ENCODE measurements at regions not wholly inside any gene's neighbourhood (a gene's known extent, or its start where the extent isn't known, plus 50 kb on each side); places are given as distances from the start of the nearest gene placed in this dataset.
A peak's percentile ranks its signal among the peaks of the same experiment; 100 is the strongest.

DNA sequence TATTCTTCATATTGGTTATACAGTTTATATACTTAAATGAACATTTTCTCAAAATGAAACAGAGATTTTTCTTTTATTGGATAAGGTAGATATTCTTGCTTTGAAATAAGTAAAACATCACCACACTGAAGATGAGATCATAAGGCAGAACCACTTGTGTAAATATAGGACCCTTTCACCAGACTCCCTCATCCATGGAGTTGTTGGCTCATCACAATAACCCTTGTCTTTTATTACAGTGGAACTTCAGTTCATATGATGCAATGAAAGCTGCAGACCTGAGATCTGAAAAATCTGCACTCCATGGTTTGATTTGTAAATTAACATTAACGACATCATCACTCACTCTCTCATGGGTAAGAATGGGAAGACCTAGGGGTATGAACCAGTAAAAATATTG, 51.9 kb upstream of the DBX2 start:
- DNase-seq: no peak

DNA sequence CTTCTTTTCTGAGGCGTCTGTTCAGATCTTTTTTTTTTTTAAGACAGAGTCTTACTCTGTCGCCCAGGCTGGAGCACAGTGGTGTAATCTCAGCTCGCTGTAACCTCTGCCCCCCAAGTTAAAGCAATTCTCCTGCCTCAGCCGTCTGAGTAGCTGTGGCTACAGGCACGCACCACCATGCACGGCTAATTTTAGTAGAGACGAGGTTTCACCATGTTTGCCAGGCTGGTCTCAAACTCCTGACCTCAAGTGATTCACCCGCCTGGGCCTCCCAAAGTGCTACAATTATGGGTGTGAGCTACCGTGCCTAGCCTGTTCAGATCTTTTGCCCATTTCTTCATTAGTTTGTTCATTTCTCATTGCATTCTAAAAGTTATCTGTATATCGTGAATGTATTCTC, 55.1 kb upstream of the DBX2 start:
- DNase-seq: no peak

DNA sequence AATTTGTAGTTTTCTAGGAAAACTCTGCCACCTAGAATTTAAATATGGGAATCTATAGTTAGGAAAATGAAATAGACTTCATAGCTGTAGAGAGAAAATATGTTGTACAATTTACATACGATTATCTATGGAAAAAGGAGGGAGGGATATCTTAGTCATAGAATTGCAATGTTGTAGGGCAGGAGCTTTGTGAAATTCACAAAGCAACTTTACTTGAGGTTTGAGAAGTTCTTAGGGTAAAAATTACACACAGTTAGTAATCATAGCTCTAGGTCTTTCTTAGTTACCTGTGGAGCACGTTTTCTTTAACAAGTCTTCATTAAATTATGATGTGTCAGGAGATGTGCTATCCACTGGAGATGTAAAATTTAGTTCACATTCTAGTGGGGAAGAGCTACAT, 61.4 kb upstream of the DBX2 start:
- DNase-seq: no peak

DNA sequence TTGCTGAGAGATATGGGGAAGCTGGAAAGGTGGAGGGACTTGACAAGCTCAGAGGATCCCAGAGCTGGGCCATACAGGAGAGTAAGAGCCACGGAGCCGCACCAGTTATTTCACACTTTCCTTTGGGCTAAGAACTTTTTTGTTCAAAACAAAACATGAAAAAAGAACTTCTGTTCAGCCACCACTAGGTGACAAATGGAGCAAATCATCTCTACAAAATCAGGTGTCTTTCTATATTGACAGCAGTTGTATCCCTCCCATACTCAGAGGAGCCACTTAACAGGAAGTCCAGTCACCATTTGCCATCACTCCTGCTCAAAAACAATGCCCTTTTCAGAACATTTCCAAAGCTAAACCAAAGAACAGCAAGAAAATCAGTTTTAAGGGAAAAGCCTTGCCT, 70.3 kb upstream of the DBX2 start:
- no peak for DNase-seq

DNA sequence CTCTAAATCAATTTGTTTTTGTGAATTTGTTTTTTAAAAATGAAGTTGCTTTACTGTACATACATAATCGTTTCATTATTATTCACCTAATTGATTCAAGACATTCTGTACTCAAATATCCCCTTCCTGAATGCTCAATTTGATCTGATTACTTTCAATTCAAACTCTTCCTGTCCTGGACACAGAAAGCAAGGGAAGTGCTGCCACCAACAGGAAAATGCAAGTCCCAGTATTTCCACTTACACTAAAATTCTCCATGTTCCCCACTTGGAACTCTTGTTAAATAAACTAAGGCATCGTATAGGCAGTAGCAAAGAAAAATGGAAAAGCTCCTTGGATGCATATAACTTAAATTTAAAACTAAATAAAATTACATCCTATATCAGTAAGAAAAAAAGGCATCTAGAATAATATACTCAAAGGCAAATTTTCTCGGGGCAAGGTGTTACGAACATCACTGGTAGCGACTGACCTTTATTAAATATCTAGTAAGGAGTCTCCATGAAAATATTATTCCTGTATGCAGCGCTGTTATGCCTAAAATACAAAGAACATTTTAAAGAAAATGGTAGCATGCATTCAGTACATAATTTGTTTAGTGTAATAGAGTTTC, 72.0 kb upstream of the DBX2 start:
- DNase-seq: peak; percentile 46

DNA sequence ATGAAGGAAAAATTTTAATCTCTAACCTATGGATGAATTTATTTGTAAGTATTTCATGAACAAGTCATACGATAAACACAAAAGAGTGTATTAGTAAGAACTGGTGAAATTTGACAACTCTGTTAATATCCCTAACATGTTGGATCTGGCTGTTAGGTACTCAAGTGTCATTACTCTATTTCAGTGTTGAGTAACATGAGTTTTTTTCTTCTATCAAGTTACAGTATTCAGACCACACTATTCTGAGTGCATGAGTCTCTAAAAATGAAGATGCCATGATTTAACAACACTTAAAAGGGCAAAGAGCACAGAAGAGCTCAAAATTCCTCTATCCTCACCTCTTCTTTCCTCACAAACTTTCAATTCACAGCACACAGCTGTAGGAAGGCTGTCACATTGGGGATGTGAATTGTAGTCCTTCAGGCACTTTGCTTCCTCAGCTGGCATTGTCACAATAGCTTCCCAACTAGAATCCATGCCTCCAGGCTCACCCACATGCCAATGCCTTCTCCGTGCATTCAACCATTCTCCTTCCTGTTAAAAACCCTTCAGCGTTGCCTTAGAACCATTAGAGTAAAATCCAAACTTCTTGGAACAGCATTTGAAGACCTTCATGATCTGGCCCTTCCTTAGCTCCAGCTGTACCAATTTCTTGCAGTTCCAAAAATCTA, 73.7 kb upstream of the DBX2 start:
- no peak for DNase-seq

DNA sequence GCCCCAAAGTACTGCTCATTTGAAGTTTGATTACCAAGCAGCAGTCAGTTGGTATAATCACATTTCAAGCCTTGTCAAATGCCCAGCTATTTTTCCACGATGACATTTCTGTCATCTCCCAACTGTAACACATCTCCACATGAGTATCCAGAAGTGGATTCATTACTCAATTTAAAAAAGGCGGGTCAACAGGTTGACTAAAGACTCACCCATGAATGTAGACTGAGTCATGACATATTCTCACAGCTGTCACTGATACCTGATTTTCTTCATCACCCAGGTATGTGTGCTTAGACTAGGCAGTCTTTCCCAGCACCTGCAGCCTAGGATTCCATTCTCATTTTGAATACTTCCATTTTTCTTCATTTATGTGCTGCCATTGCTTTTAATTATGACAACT, 75.1 kb upstream of the DBX2 start:
- DNase-seq: no peak

DNA sequence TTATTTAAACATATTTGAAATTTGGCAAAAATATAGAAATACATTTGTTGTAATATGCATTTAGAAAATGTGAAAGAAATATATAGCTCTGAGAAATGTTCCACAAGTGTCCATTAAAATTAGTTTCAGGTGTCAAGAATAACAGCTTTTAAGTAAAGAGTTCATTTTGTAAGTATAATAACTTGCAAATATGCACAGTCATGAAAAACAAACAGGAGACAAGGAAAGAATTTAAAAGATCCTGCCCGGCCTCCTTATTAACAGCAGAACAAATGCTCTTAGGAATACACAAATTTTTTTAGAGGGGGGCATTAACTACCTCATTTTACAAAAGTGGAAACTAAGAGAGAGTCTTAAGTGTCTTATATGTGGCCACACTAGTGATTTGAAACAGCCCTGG, 77.7 kb upstream of the DBX2 start:
- DNase-seq: no peak

DNA sequence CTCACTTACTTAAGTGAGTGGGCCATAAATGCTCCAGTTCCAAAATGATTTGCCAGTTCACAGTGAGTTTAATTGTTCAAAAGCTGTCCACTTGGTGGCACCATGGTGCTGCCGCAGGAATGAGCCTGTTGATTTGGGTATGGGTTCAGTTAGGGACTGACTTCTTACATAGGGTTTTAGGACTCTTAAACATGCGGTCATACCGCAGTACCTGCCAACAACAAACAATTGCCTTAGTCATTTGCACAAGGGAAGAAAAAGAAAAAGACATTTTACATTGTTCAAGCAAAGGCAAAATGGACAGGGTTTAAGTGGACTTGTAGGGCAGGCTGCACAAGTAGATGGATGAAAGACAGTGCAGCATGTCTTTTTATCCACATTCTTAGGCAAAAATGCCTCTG, 80.0 kb upstream of the DBX2 start:
- peak; percentile 72 for DNase-seq

DNA sequence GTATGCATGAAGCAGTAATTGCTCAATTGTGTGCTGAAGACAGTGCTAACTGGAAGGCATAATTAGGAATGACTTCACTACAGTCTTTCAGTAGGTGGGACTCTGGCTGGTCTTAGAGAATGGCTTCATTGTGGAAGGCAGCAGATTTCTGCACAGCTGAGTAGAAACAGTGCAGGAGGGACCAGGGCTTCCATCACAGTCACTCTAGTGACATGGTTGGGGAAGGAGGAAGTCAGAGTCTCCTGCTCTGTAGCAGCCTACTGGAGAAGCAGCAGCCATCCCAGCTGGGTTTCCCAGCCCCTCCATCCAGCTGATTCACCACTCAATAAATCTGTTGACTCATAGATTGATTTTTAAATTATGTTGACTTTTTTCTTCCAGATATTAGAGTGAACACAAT, 80.6 kb upstream of the DBX2 start:
- no peak for DNase-seq

DNA sequence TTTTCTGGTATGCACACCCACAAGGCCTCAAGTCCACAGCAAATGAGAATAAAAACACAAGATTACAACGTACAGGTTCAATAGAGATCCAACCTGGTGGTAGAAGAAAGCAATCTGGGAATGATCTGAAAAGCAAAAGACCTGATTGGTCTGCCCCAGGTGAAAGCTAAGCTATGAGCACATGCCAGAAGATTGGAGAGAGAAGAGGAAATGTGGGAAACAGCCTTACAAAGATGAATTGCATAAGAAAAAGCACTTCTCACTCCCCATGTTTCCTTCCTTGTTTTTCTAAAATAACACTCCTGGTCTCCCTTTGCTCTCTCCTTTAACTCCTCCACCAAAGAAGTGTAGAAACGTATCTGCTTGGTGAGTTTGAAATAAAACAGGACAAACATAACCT, 77.3 kb upstream of the ANO6 start:
- DNase-seq: no peak

DNA sequence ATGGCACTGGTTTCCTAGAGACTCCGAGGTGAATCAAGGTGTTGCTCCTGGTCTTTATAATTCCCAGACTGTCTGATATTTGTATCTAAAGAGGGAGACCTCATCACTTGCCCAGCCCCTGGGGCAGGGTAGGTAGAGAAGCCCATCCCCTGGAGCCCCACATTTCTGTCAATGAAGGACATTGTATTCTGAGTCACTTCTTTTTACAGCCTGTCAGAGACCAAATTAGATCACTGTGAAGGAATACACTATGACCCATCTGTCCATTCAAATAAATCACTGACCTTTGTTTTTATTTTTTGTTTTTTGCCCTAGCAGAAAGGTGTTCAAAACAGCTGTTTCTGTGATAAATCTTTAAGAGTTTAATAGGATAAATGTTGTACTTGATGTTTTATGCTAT, 67.9 kb upstream of the ANO6 start:
- no peak for DNase-seq

DNA sequence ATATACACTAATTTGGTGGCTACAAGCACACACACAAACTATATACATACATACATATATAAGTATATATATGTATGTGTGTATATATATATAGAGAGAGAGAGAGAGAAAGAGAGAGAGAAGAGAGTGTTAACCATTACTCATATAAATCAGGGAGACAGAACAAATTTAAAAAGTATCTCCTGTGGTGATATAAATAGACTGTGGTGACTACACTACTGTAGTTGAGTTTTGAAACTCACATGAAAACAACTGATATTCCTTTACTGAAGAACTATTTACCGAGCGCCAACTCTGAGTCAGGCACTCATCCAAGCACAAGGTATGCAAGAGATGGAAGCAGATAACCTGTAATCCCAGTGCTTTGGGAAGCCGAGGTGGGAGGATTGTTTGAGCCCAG, 67.3 kb upstream of the ANO6 start:
- no peak for DNase-seq

DNA sequence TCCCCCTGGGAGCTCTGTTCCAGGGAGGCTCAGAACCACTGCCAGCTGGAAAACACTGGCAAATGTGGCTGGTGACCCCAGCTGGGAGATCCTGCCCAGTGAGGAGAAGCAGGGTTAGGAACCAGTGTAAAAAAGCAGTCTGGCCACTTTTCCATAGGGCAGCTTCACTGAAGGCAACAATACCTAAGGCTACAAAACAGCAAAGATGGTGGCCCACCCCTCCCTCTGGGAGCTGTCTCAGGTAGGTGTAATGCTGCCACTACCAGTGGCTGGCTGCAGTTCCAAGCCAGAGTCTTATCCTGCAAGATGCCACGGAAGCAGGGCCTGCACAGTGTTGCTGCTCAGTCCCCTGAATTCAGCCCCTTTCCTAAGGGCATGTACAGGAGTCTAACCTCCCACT, 50.6 kb upstream of the ANO6 start:
- no peak for DNase-seq

DNA sequence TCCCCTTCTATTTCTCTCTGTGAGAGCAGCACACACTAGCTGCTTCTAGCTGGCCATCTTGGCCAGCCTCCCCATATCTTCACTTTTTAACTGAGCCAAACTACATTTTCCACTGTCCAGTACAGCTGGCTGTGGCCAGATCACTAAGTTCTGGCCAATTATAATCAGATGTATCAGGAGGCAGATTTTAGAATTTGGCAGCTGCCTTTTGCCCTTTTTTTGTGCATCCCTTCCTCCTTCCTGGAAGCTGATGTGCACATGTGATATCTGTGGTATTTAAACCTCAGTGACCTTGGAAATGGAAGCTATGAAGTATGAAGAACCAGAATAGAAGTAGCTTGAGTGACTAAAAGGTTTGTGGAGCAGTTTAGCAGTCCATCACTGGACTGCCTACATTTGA, 49.8 kb upstream of the ANO6 start:
- peak; percentile 66 for DNase-seq

Data from muscle of arm (tissue), 1 donor.